K562 (cell line): ENCODE measurements at regions not wholly inside any gene's neighbourhood (a gene's known extent, or its start where the extent isn't known, plus 50 kb on each side); places are given as distances from the start of the nearest gene placed in this dataset.

Experiments
- BRF2 ChIP-seq: IDR thresholded peaks from 3 replicates; pipeline ENCODE4 v1.6.1; 2011; ENCODE audit warnings: borderline replicate concordance, mild to moderate bottlenecking; ENCODE audit not compliant: insufficient read length, insufficient read depth
- CGGBP1 ChIP-seq: fragments of 250-450 bp; sonication (Bioruptor Pico); IDR thresholded peaks from 2 replicates; pipeline ENCODE4 v1.9.0; 2021; ENCODE audit warnings: mild to moderate bottlenecking
- GTF2E2 ChIP-seq: fragments of 200-800 bp; sonication (Bioruptor generic); IDR thresholded peaks from 2 replicates; pipeline ENCODE4 v1.6.1; 2016; ENCODE audit warnings: missing genetic modification characterization, missing compliant biosample characterization
- HMG20A ChIP-seq: fragments of 450-650 bp; formaldehyde crosslinking; conservative IDR thresholded peaks from 2 replicates; pipeline ENCODE4 v1.4.0; 2020; ENCODE audit warnings: mild to moderate bottlenecking, mixed read lengths
- HMG20B ChIP-seq: fragments of 250-450 bp; sonication (Bioruptor Pico); IDR thresholded peaks from 2 replicates; pipeline ENCODE4 v1.5.0; 2021; ENCODE audit warnings: mild to moderate bottlenecking
- KAT7 ChIP-seq: sonication (generic); formaldehyde crosslinking; IDR thresholded peaks from 2 replicates; pipeline ENCODE4 v1.8.0; 2022; ENCODE audit warnings: missing genetic modification reagents, mild to moderate bottlenecking, borderline replicate concordance
- KDM5B ChIP-seq: fragments of 200-600 bp; sonication (generic); IDR thresholded peaks from 2 replicates; pipeline ENCODE4 v1.6.1; 2012; ENCODE audit warnings: low read depth, mild to moderate bottlenecking, moderate library complexity, low read length, control low read depth, inconsistent platforms; ENCODE audit not compliant: insufficient replicate concordance
- SNRNP70 ChIP-seq: fragments of 200-400 bp; formaldehyde crosslinking; optimal IDR thresholded peaks from 2 replicates; pipeline ENCODE3; 2017; ENCODE audit warnings: low read depth, low read length
- TBP ChIP-seq: optimal IDR thresholded peaks from 2 replicates; pipeline ENCODE3; 2011; ENCODE audit warnings: low read depth, low read length, improper control_type of control experiment
- ZNF197 ChIP-seq: fragments of 200-800 bp; sonication (Bioruptor generic); IDR thresholded peaks from 2 replicates; pipeline ENCODE4 v1.6.1; 2016; ENCODE audit warnings: low read depth, missing genetic modification characterization, missing compliant biosample characterization
- ZNF431 ChIP-seq: sonication (generic); formaldehyde crosslinking; IDR thresholded peaks from 2 replicates; pipeline ENCODE4 v1.8.0; 2022; ENCODE audit warnings: mild to moderate bottlenecking, missing genetic modification reagents
- TF ChIP-seq, protein P1 (sequence below): fragments of 250-450 bp; sonication (Bioruptor Pico); IDR thresholded peaks from 2 replicates; pipeline ENCODE4 v1.8.0; 2022; ENCODE audit warnings: inconsistent platforms

DNA sequence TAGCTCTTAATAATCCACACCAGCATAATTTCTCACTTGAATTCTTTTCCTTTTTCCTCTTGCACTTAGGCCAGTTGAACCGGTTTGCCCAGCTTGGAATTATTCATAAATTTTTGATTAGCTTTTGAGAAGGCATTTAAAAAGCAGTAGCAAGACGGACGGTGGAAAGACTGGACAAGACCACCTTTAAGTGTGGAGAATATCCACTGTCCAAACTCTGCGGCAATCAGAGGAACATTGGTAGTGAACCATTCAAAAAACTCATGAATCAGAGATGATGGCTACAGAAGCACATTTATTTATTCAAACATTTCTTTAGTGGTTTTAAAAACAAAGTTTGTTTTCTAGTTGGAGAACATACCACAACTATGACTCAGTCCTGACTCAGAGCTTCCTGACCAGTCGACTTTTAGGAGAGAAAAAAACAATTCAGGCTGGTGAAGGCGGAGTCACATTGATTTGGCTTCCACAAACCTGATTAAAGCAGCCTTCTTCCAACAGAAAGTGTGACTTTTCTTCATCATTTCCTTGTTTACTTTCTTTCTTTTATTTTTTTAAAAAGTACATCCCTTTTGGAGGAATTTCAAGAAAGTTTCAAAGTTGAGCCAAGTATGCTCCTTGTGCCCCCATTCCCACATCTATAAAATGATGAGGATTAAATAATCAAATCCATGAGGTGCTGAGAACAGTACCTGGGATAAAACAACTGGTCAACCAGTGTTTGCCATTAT lies 128.8 kb downstream of the ADSS2 start (continued):
- TF ChIP-seq GTF2E2 (tag) (peak; percentile 52; the same call in 1 of the 2 replicates), HMG20A (CRISPR knock-in tag) (no peak), SNRNP70 (no peak), ZNF431 (CRISPR knock-in tag) (no peak), KDM5B (no peak), BRF2 (no peak), KAT7 (no peak), ZNF197 (CRISPR knock-in tag) (no peak), HMG20B (CRISPR knock-in tag) (no peak), TBP (peak; percentile 27), CGGBP1 (CRISPR knock-in tag) (no peak)
- TF ChIP-seq, protein P1, sequence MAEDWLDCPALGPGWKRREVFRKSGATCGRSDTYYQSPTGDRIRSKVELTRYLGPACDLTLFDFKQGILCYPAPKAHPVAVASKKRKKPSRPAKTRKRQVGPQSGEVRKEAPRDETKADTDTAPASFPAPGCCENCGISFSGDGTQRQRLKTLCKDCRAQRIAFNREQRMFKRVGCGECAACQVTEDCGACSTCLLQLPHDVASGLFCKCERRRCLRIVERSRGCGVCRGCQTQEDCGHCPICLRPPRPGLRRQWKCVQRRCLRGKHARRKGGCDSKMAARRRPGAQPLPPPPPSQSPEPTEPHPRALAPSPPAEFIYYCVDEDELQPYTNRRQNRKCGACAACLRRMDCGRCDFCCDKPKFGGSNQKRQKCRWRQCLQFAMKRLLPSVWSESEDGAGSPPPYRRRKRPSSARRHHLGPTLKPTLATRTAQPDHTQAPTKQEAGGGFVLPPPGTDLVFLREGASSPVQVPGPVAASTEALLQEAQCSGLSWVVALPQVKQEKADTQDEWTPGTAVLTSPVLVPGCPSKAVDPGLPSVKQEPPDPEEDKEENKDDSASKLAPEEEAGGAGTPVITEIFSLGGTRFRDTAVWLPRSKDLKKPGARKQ (CRISPR knock-in tag), result no peak
